ENCODE measurements at regions not wholly inside any gene's neighbourhood (a gene's known extent, or its start where the extent isn't known, plus 50 kb on each side); places are given as distances from the start of the nearest gene placed in this dataset.

- DNase-seq (ENCODE audit: low read depth, low spot score): no peak
Observed at GRCh38 chr12:88310666-88311065, 168.6 kb downstream of the TMTC3 start.

- DNase-seq (ENCODE audit: low read depth, low spot score): no peak
Observed at GRCh38 chr12:88313554-88313953, 171.4 kb downstream of the TMTC3 start.

- no peak for DNase-seq (ENCODE audit: low read depth, low spot score)
Observed at GRCh38 chr12:88314706-88315105, 172.6 kb downstream of the TMTC3 start.

- no peak for DNase-seq (ENCODE audit: low read depth, low spot score)
Observed at GRCh38 chr12:88318726-88319125, 176.6 kb downstream of the TMTC3 start.

GRCh38 chr12:88325076-88325815 lies 183.1 kb downstream of the TMTC3 start:
- DNase-seq (ENCODE audit: low read depth, low spot score): peak; percentile 46

GRCh38 chr12:88325816-88326189 lies 183.7 kb downstream of the TMTC3 start:
- no peak for DNase-seq (ENCODE audit: low read depth, low spot score)

- DNase-seq (ENCODE audit: low read depth, low spot score): no peak
Observed at GRCh38 chr12:88327276-88327675, 185.2 kb downstream of the TMTC3 start.

- no peak for DNase-seq (ENCODE audit: low read depth, low spot score)
Observed at GRCh38 chr12:88328090-88328489, 186.0 kb downstream of the TMTC3 start.

- DNase-seq (ENCODE audit: low read depth, low spot score): no peak
Observed at GRCh38 chr12:88329833-88330232, 187.7 kb downstream of the TMTC3 start.

- DNase-seq (ENCODE audit: low read depth, low spot score): no peak
Observed at GRCh38 chr12:88334271-88334670, 192.2 kb downstream of the TMTC3 start.

- DNase-seq (ENCODE audit: low read depth, low spot score): no peak
Observed at GRCh38 chr12:88336076-88336739, 194.1 kb downstream of the TMTC3 start.

- DNase-seq (ENCODE audit: low read depth, low spot score): no peak
Observed at GRCh38 chr12:88338486-88338885, 196.4 kb downstream of the TMTC3 start.

GRCh38 chr12:88339254-88339949 lies 197.3 kb downstream of the TMTC3 start:
- DNase-seq (ENCODE audit: low read depth, low spot score): no peak

GRCh38 chr12:88339966-88340365 lies 197.9 kb downstream of the TMTC3 start:
- no peak for DNase-seq (ENCODE audit: low read depth, low spot score)

GRCh38 chr12:88342251-88342806 lies 200.2 kb downstream of the TMTC3 start:
- DNase-seq (ENCODE audit: low read depth, low spot score): no peak

GRCh38 chr12:88351146-88351545 lies 209.0 kb downstream of the TMTC3 start:
- DNase-seq (ENCODE audit: low read depth, low spot score): no peak

GRCh38 chr12:88354691-88355090 lies 212.6 kb downstream of the TMTC3 start:
- DNase-seq (ENCODE audit: low read depth, low spot score): no peak

GRCh38 chr12:88360343-88360742 lies 218.2 kb downstream of the TMTC3 start:
- no peak for DNase-seq (ENCODE audit: low read depth, low spot score)

- no peak for DNase-seq (ENCODE audit: low read depth, low spot score)
Observed at GRCh38 chr12:88361493-88361892, 218.8 kb downstream of the KITLG start.

GRCh38 chr12:88362439-88362838 lies 217.8 kb downstream of the KITLG start:
- DNase-seq (ENCODE audit: low read depth, low spot score): no peak

GRCh38 chr12:88365403-88365802 lies 214.9 kb downstream of the KITLG start:
- no peak for DNase-seq (ENCODE audit: low read depth, low spot score)

- no peak for DNase-seq (ENCODE audit: low read depth, low spot score)
Observed at GRCh38 chr12:88366101-88366500, 214.2 kb downstream of the KITLG start.

All from smooth muscle cell of the brain vasculature (primary cell).